Nephron progenitor cell (in vitro differentiated cells): ENCODE measurements at regions not wholly inside any gene's neighbourhood (a gene's known extent, or its start where the extent isn't known, plus 50 kb on each side); places are given as distances from the start of the nearest gene placed in this dataset.

ENCODE experiments used
- DNase-seq: peaks from one replicate; pipeline ENCODE4 v3.0.0; 2021
- H3K27ac Mint-ChIP-seq: 2 replicates; pipeline ENCODE4 v1.8.0; 2021; ENCODE audit warnings: mild to moderate bottlenecking, moderate library complexity, mixed read lengths
- H3K27me3 Mint-ChIP-seq: 2 replicates; pipeline ENCODE4 v1.8.0; 2021; ENCODE audit warnings: mild to moderate bottlenecking, low read depth, mixed read lengths; ENCODE audit not compliant: poor library complexity
- H3K36me3 Mint-ChIP-seq: 2 replicates; pipeline ENCODE4 v1.8.0; 2021; ENCODE audit warnings: low read depth, mixed read lengths
- H3K4me1 Mint-ChIP-seq: 2 replicates; pipeline ENCODE4 v1.8.0; 2021; ENCODE audit warnings: mixed read lengths
- H3K4me3 Mint-ChIP-seq: 2 replicates; pipeline ENCODE4 v1.8.0; 2021; ENCODE audit warnings: mild to moderate bottlenecking, moderate library complexity, mixed read lengths
- H3K9me3 Mint-ChIP-seq: 2 replicates; pipeline ENCODE4 v1.8.0; 2021; ENCODE audit warnings: mild to moderate bottlenecking, moderate library complexity, mixed read lengths
- CTCF ChIP-seq: fragments of 200-600 bp; sonication (generic); IDR thresholded peaks from 2 replicates; pipeline ENCODE4 v1.5.0; 2021; ENCODE audit warnings: antibody characterized with exemption

DNA sequence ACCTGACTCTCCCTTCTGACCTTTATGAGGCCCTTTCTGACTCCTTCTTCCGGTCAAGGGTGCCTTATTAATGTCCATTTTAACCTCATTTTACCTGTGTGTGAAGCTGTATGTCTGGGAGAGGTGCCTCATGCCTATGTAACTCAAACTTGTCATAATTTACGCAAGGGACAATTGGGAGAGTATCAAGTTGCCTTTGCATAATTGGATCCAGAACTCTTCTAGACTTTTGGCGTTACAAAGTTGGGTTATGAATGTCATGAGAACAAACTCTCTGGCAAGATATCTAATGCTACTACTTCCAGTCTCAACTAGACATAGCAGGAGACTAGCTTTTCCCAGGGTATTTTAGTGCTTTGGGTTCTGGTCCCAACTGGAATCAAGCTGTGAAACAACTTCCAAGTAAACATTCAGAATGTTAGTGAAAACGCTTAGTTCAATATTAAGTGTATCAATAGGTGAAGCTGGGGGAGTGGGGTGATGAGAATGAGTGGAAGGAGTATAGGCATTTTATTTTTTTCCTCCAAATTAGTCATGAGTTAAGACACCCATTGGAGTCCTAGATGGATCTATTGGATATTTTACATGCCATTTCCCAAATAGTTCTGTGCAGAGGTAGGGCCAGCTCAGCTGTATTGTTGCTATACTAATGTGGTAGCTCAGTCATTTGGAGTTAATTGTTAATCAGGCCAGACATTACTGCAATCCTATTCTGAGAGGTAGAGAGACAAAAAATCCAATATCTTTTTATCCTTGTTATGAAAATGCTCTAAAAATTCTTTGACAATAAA lies 159.9 kb downstream of the TFAP2B start:
- Mint-ChIP-seq H3K36me3 (no peaks in the 10 kb centered on the region), H3K27ac (no peak overlapping the region), H3K4me1 (peaks cover 6% of the 10 kb centered on the region), H3K9me3 (no peaks in the 10 kb centered on the region), H3K4me3 (no peak overlapping the region), H3K27me3 (peaks cover 48% of the 10 kb centered on the region)
- no peak for DNase-seq
- no peak for TF ChIP-seq CTCF

DNA sequence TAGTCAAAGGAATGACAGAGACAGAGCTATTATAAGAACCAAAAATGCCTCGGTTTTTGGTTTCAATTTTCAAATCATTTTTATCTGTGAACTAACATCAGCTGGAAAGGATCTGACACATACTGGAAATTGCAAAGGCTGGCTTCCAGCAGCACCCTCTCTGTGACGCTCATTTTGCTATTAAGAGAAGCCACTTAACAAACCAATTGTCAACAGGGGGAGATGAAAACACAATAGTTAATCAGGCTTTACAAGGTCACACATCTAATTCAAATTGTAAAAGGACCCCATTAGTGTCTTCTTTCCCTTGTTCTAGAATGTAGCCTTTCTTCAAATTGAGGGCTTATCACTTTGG lies 160.5 kb downstream of the TFAP2B start:
- TF ChIP-seq CTCF: no peak
- no peaks in the 10 kb centered on the region for H3K36me3 Mint-ChIP-seq
- H3K9me3 Mint-ChIP-seq: no peaks in the 10 kb centered on the region
- H3K4me1 Mint-ChIP-seq: peaks cover 6% of the 10 kb centered on the region
- H3K27me3 Mint-ChIP-seq: peaks cover 52% of the 10 kb centered on the region
- H3K27ac Mint-ChIP-seq: no peak overlapping the region
- DNase-seq: no peak
- no peak overlapping the region for H3K4me3 Mint-ChIP-seq

- H3K27me3 Mint-ChIP-seq: peaks cover 48% of the 10 kb centered on the region
- TF ChIP-seq CTCF: no peak
- no peak overlapping the region for H3K4me3 Mint-ChIP-seq
- no peak for DNase-seq
- no peaks in the 10 kb centered on the region for H3K4me1 Mint-ChIP-seq
- peak overlapping the region; percentile 50 for H3K27ac Mint-ChIP-seq
- H3K9me3 Mint-ChIP-seq: peaks cover 6% of the 10 kb centered on the region
- no peaks in the 10 kb centered on the region for H3K36me3 Mint-ChIP-seq
Measured at GRCh38 chr6:50984135-50984534, 165.5 kb downstream of the TFAP2B start.

DNA sequence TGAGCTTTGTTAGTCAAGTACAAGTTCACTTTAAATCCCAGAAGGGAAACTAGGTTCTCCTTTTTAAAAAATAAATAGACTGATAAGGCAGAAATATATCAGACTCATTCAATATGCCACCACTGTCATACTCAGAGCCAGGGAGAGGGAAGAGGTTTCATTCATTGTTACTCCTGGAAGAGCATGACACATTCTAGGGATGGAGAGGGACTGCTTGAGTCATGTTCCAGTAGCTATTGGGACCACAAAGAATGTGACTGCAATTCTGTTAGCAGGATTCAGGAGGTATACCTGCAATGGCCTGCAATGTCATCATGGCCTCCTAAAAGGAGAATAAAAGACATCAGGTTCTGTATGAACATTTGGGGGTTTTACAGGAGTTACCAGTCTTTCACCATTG lies 167.6 kb downstream of the TFAP2B start:
- Mint-ChIP-seq H3K27ac (no peak overlapping the region), H3K27me3 (peaks cover 33% of the 10 kb centered on the region), H3K9me3 (peaks cover 6% of the 10 kb centered on the region), H3K4me1 (no peaks in the 10 kb centered on the region), H3K4me3 (no peak overlapping the region), H3K36me3 (no peaks in the 10 kb centered on the region)
- no peak for DNase-seq
- no peak for TF ChIP-seq CTCF

- Mint-ChIP-seq H3K4me3 (no peak overlapping the region), H3K27ac (no peak overlapping the region), H3K27me3 (peaks cover 25% of the 10 kb centered on the region), H3K36me3 (no peaks in the 10 kb centered on the region), H3K4me1 (no peaks in the 10 kb centered on the region), H3K9me3 (peaks cover 6% of the 10 kb centered on the region)
- no peak for DNase-seq
- TF ChIP-seq CTCF: no peak
Measured at GRCh38 chr6:50989123-50989522, 170.5 kb downstream of the TFAP2B start.
